AG09319 (cell line): ENCODE measurements at regions not wholly inside any gene's neighbourhood (a gene's known extent, or its start where the extent isn't known, plus 50 kb on each side); places are given as distances from the start of the nearest gene placed in this dataset.

Source experiments
- DNase-seq: peaks from one replicate; pipeline ENCODE4 v3.0.0-alpha.2; 2010; ENCODE audit warnings: low read depth; ENCODE audit errors: extremely low read depth
- TF ChIP-seq, protein P1 (sequence below): IDR thresholded peaks from 2 replicates; pipeline ENCODE4 v1.5.1; 2011; ENCODE audit warnings: low read depth, mild to moderate bottlenecking, inconsistent platforms, low read length, moderate library complexity

DNA sequence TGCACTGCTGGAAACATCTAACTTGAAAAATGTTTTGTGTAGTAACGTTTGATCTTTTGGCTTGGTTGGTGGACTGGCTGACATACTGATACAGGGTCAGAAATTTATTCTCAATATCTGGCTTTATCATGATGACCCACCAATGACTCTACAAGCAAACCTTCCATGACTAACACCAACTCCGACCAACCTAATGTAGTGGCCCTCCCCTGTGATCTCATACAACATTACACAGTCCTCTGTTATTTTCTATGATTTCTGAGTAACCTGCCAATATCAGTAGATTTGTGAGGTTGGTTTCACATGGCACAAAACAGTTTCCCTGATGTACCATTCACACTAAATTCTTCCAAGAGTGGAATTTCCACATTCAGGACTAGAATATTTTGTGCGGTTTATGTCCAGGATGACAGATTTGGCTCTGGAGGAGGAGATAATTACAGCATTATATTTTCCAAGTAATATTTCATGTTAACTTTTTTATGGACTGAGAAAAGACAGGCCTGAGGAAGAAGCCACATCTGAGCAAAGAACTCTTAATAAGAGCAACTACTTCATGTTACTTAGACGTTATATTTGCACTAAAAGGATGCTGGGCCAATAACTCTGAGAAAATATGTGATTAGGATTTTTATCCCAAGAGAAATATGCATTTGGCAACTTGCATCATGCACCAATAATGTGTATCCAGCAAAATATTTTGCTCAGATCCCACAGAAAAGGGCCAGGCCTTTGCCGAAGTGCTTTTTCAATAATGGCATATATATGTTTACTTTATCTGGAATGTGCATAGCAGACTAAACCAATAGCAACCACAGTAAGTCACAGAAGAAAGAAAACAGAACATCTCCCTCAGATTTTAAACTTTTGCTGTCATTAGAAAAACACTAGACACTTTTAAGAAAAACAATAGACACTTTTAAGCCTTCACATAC is 273.4 kb downstream of the KCNN2 start:
- TF ChIP-seq, protein P1, sequence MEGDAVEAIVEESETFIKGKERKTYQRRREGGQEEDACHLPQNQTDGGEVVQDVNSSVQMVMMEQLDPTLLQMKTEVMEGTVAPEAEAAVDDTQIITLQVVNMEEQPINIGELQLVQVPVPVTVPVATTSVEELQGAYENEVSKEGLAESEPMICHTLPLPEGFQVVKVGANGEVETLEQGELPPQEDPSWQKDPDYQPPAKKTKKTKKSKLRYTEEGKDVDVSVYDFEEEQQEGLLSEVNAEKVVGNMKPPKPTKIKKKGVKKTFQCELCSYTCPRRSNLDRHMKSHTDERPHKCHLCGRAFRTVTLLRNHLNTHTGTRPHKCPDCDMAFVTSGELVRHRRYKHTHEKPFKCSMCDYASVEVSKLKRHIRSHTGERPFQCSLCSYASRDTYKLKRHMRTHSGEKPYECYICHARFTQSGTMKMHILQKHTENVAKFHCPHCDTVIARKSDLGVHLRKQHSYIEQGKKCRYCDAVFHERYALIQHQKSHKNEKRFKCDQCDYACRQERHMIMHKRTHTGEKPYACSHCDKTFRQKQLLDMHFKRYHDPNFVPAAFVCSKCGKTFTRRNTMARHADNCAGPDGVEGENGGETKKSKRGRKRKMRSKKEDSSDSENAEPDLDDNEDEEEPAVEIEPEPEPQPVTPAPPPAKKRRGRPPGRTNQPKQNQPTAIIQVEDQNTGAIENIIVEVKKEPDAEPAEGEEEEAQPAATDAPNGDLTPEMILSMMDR, result no peak
- DNase-seq, result no peak

GRCh38 chr5:114634517-114634916 is 272.6 kb downstream of the KCNN2 start:
- DNase-seq, result no peak
- TF ChIP-seq, protein P1, result no peak

GRCh38 chr5:114612406-114612805 is 250.5 kb downstream of the KCNN2 start:
- DNase-seq, result no peak
- TF ChIP-seq, protein P1, result no peak

- TF ChIP-seq, protein P1, result no peak
- no peak for DNase-seq
Observed at GRCh38 chr5:114581136-114581535, 219.3 kb downstream of the KCNN2 start.

DNA sequence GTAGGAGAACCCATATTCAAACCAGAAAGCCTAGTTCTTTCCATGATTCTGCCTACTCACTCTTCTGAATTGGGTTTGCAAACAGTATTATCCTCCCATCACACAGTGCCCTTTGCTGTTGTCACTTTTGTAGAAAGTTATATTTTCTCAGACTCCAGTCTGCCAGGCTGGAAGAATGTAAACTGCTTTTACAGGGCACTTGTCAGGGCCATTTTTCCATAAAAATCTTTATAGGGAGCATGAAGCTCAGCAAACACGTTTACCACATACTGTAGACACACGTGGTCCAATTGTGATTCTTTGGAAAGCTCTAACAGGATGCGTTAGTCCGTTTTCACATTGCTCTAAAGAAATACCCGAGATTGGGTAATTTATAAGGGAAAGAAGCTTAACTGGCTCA is 204.0 kb downstream of the KCNN2 start:
- no peak for DNase-seq
- TF ChIP-seq, protein P1, result no peak

GRCh38 chr5:114565139-114565538 is 203.3 kb downstream of the KCNN2 start:
- TF ChIP-seq, protein P1, result no peak
- DNase-seq, result no peak

DNA sequence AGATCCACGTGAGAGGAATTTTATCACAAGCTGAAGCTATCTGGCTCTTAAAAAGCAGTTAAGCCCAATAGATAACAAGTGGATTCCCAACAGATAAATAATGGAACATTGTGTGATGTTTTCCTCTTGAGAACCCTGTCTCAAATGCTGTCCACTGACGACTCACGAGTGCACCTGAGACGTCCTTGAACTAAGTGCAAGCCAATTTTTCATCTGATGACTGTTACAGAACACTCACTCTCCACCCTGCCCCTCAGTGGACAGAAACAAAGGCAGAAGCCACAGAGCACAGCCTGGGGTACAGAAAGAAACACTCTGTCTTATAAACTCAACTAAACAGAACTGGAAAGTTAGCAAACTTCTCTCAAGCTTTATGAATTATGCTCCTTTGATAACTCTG is 199.5 kb downstream of the KCNN2 start:
- TF ChIP-seq, protein P1, result no peak
- no peak for DNase-seq
